ENCODE measurements at regions not wholly inside any gene's neighbourhood (a gene's known extent, or its start where the extent isn't known, plus 50 kb on each side); places are given as distances from the start of the nearest gene placed in this dataset.

DNA sequence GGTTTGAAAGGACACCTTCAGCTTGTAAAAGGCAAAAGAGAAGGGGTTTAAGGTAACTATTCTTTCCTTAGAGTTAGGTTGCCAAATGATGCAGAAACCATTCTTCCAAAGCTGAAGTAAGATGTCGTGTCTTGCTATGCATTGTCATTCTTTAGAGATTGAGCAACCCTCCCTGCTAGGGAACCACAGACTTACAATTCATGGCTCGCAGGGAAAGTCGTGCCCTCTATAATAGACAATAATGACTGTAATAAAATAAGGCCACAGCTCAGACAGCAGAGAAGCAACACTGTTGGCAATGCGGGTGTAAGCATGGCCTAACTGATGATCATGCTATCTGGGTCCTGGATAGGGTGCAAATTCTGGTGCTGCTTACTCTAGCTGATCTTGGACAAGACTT lies 129.6 kb upstream of the CDH13 start:
- no peak for TF ChIP-seq MYB (IDR thresholded peaks at IDR 0.05; ENCODE audit: borderline replicate concordance, low read depth, low read length)
- TF ChIP-seq, protein P1, sequence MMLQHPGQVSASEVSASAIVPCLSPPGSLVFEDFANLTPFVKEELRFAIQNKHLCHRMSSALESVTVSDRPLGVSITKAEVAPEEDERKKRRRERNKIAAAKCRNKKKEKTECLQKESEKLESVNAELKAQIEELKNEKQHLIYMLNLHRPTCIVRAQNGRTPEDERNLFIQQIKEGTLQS (IDR thresholded peaks at IDR 0.05; ENCODE audit: borderline replicate concordance, extremely low read depth, low read depth, low read length) = no peak
- TF ChIP-seq POLR2AphosphoS5 (IDR thresholded peaks at IDR 0.05; ENCODE audit: low read length) = no peak
- TF ChIP-seq TARDBP (IDR thresholded peaks at IDR 0.05; ENCODE audit: borderline replicate concordance) = no peak
- no peak for TF ChIP-seq TAF1 (IDR thresholded peaks at IDR 0.05; ENCODE audit: borderline replicate concordance, low read depth, low read length)
- TF ChIP-seq HDAC6 (IDR thresholded peaks at IDR 0.05; ENCODE audit: unreplicated experiment) = no peak
- TF ChIP-seq POU2F2 (IDR thresholded peaks at IDR 0.05; ENCODE audit: borderline replicate concordance, low read depth, low read length) = no peak

Measured in GM12878 (cell line).